ENCODE measurements at regions not wholly inside any gene's neighbourhood (a gene's known extent, or its start where the extent isn't known, plus 50 kb on each side); places are given as distances from the start of the nearest gene placed in this dataset.
A peak's percentile ranks its signal among the peaks of the same experiment; 100 is the strongest.

- H3K4me3 Mint-ChIP-seq, result no peak overlapping the region
- no peak overlapping the region for H3K27ac Mint-ChIP-seq
- H3K27me3 Mint-ChIP-seq, result no peaks in the 10 kb centered on the region
- H3K4me1 Mint-ChIP-seq, result no peaks in the 10 kb centered on the region
- ATAC-seq (ENCODE audit: low read depth in 2 of 2), result no peak
- H3K36me3 Mint-ChIP-seq, result peaks cover 0 to 5% of the 10 kb centered on the region in 2 donors
- DNase-seq, result no peak
- peaks cover 5 to 23% (median 13%) of the 10 kb centered on the region in 7 donors for H3K9me3 Mint-ChIP-seq
These were observed 142.7 kb upstream of the PAQR3 start for GRCh38 chr4:79081973-79082372.

- ATAC-seq (ENCODE audit: low read depth in 2 of 2), result no peak
- H3K4me1 Mint-ChIP-seq, result no peaks in the 10 kb centered on the region
- no peak overlapping the region for H3K27ac Mint-ChIP-seq
These were observed 139.1 kb upstream of the PAQR3 start for GRCh38 chr4:79078339-79078738.

GRCh38 chr4:79074040-79074439 is 134.8 kb upstream of the PAQR3 start:
- Mint-ChIP-seq H3K4me3 (no peak overlapping the region), H3K27ac (peak overlapping the region in 1 of 6 donors; percentile 45), H3K36me3 (no peaks in the 10 kb centered on the region), H3K4me1 (no peaks in the 10 kb centered on the region), H3K9me3 (peaks cover 9 to 31% (median 18%) of the 10 kb centered on the region in 7 donors), H3K27me3 (no peaks in the 10 kb centered on the region)
- ATAC-seq (ENCODE audit: low read depth in 2 of 2) (no peak), DNase-seq (no peak)

More at GRCh38 chr4:79078339-79078738, 139.1 kb upstream of the PAQR3 start:
- H3K4me3 Mint-ChIP-seq, result no peak overlapping the region
- H3K9me3 Mint-ChIP-seq, result peaks cover 9 to 41% (median 21%) of the 10 kb centered on the region in 7 donors
- DNase-seq, result no peak
- no peaks in the 10 kb centered on the region for H3K27me3 Mint-ChIP-seq
- H3K36me3 Mint-ChIP-seq, result no peaks in the 10 kb centered on the region

- DNase-seq (no peak), ATAC-seq (ENCODE audit: low read depth in 2 of 2) (no peak)
- H3K9me3 Mint-ChIP-seq, result peaks cover 9 to 31% (median 18%) of the 10 kb centered on the region in 7 donors
- H3K27me3 Mint-ChIP-seq, result no peaks in the 10 kb centered on the region
- H3K27ac Mint-ChIP-seq, result no peak overlapping the region
- H3K4me3 Mint-ChIP-seq, result no peak overlapping the region
- no peaks in the 10 kb centered on the region for H3K4me1 Mint-ChIP-seq
- H3K36me3 Mint-ChIP-seq, result no peaks in the 10 kb centered on the region
These were observed 134.2 kb upstream of the PAQR3 start for GRCh38 chr4:79073471-79073870.

- no peak overlapping the region for H3K27ac Mint-ChIP-seq
These were observed 126.0 kb upstream of the PAQR3 start for GRCh38 chr4:79065262-79065661.

GRCh38 chr4:79064806-79065205 is 125.6 kb upstream of the PAQR3 start:
- Mint-ChIP-seq H3K27me3 (peaks cover 4 to 21% (median 8%) of the 10 kb centered on the region in 3 donors), H3K4me3 (no peak overlapping the region), H3K27ac (no peak overlapping the region), H3K36me3 (no peaks in the 10 kb centered on the region), H3K4me1 (no peaks in the 10 kb centered on the region), H3K9me3 (peaks cover 0 to 4% (median 0%) of the 10 kb centered on the region in 7 donors)
- ATAC-seq (ENCODE audit: low read depth in 2 of 2) (no peak), DNase-seq (no peak)

More at GRCh38 chr4:79065262-79065661, 126.0 kb upstream of the PAQR3 start:
- H3K27me3 Mint-ChIP-seq, result peaks cover 4 to 21% (median 8%) of the 10 kb centered on the region in 3 donors
- no peak overlapping the region for H3K4me3 Mint-ChIP-seq
- peaks cover 0 to 4% (median 0%) of the 10 kb centered on the region in 7 donors for H3K9me3 Mint-ChIP-seq
- H3K4me1 Mint-ChIP-seq, result no peaks in the 10 kb centered on the region
- DNase-seq, result no peak
- H3K36me3 Mint-ChIP-seq, result no peaks in the 10 kb centered on the region
- ATAC-seq (ENCODE audit: low read depth in 2 of 2), result no peak

GRCh38 chr4:79059631-79060399 is 120.6 kb upstream of the PAQR3 start:
- no peaks in the 10 kb centered on the region for H3K36me3 Mint-ChIP-seq
- H3K27ac Mint-ChIP-seq, result no peak overlapping the region
- peaks cover 0 to 3% (median 0%) of the 10 kb centered on the region in 7 donors for H3K9me3 Mint-ChIP-seq
- peaks cover 0 to 15% (median 4%) of the 10 kb centered on the region in 3 donors for H3K27me3 Mint-ChIP-seq
- ATAC-seq (ENCODE audit: low read depth in 2 of 2) (no peak), DNase-seq (no peak)
- H3K4me1 Mint-ChIP-seq, result no peaks in the 10 kb centered on the region
- no peak overlapping the region for H3K4me3 Mint-ChIP-seq

GRCh38 chr4:79057772-79058171 is 118.5 kb upstream of the PAQR3 start:
- Mint-ChIP-seq H3K36me3 (no peaks in the 10 kb centered on the region), H3K27ac (no peak overlapping the region), H3K4me1 (no peaks in the 10 kb centered on the region), H3K4me3 (no peak overlapping the region), H3K9me3 (peaks cover 0 to 2% (median 0%) of the 10 kb centered on the region in 7 donors), H3K27me3 (peaks cover 0 to 9% (median 4%) of the 10 kb centered on the region in 3 donors)
- DNase-seq (no peak), ATAC-seq (ENCODE audit: low read depth in 2 of 2) (no peak)

GRCh38 chr4:79053754-79054153 is 114.5 kb upstream of the PAQR3 start:
- Mint-ChIP-seq H3K27ac (no peak overlapping the region), H3K4me1 (no peaks in the 10 kb centered on the region), H3K36me3 (no peaks in the 10 kb centered on the region), H3K27me3 (no peaks in the 10 kb centered on the region), H3K4me3 (no peak overlapping the region), H3K9me3 (no peaks in the 10 kb centered on the region)
- DNase-seq, result no peak
- ATAC-seq (ENCODE audit: low read depth in 2 of 2), result no peak

GRCh38 chr4:79050541-79050880 is 111.3 kb upstream of the PAQR3 start:
- no peaks in the 10 kb centered on the region for H3K9me3 Mint-ChIP-seq
- no peaks in the 10 kb centered on the region for H3K36me3 Mint-ChIP-seq
- no peak overlapping the region for H3K4me3 Mint-ChIP-seq
- H3K27ac Mint-ChIP-seq, result no peak overlapping the region
- no peak for DNase-seq
- no peak for ATAC-seq (ENCODE audit: low read depth in 2 of 2)
- peaks cover 0 to 4% (median 0%) of the 10 kb centered on the region in 3 donors for H3K4me1 Mint-ChIP-seq
- no peaks in the 10 kb centered on the region for H3K27me3 Mint-ChIP-seq

- H3K4me1 Mint-ChIP-seq, result peaks cover 0 to 4% (median 0%) of the 10 kb centered on the region in 3 donors
- H3K27me3 Mint-ChIP-seq, result no peaks in the 10 kb centered on the region
- H3K4me3 Mint-ChIP-seq, result peak overlapping the region in 1 of 8 donors; percentile 39
- H3K36me3 Mint-ChIP-seq, result no peaks in the 10 kb centered on the region
- ATAC-seq (ENCODE audit: low read depth in 2 of 2) (no peak), DNase-seq (no peak)
- no peaks in the 10 kb centered on the region for H3K9me3 Mint-ChIP-seq
- no peak overlapping the region for H3K27ac Mint-ChIP-seq
These were observed 110.8 kb upstream of the PAQR3 start for GRCh38 chr4:79049840-79050540.

- H3K27me3 Mint-ChIP-seq, result no peaks in the 10 kb centered on the region
- ATAC-seq (ENCODE audit: low read depth in 2 of 2) (no peak), DNase-seq (no peak)
- no peak overlapping the region for H3K4me3 Mint-ChIP-seq
- no peak overlapping the region for H3K27ac Mint-ChIP-seq
- H3K36me3 Mint-ChIP-seq, result no peaks in the 10 kb centered on the region
- H3K4me1 Mint-ChIP-seq, result peaks cover 0 to 4% (median 0%) of the 10 kb centered on the region in 3 donors
- H3K9me3 Mint-ChIP-seq, result no peaks in the 10 kb centered on the region
These were observed 109.6 kb upstream of the PAQR3 start for GRCh38 chr4:79048878-79049277.

GRCh38 chr4:79047316-79047715 is 108.1 kb upstream of the PAQR3 start:
- H3K9me3 Mint-ChIP-seq, result no peaks in the 10 kb centered on the region

GRCh38 chr4:79046016-79046592 is 106.9 kb upstream of the PAQR3 start:
- DNase-seq, result no peak
- Mint-ChIP-seq H3K4me3 (no peak overlapping the region), H3K4me1 (peaks cover 0 to 4% (median 0%) of the 10 kb centered on the region in 3 donors), H3K27me3 (no peaks in the 10 kb centered on the region), H3K36me3 (no peaks in the 10 kb centered on the region), H3K9me3 (no peaks in the 10 kb centered on the region), H3K27ac (peak overlapping the region in 1 of 6 donors; percentile 1)
- ATAC-seq (ENCODE audit: low read depth in 2 of 2), result no peak

More at GRCh38 chr4:79047316-79047715, 108.1 kb upstream of the PAQR3 start:
- Mint-ChIP-seq H3K27ac (no peak overlapping the region), H3K36me3 (no peaks in the 10 kb centered on the region), H3K4me1 (peaks cover 0 to 4% (median 0%) of the 10 kb centered on the region in 3 donors), H3K4me3 (no peak overlapping the region), H3K27me3 (no peaks in the 10 kb centered on the region)
- ATAC-seq (ENCODE audit: low read depth in 2 of 2) (no peak), DNase-seq (no peak)

Data from naive B cell (primary cell).